H1 (cell line): ENCODE measurements at regions not wholly inside any gene's neighbourhood (a gene's known extent, or its start where the extent isn't known, plus 50 kb on each side); places are given as distances from the start of the nearest gene placed in this dataset.

Source experiments
- CBX5 ChIP-seq: fragments of 300-800, 300-1000 bp; sonication (generic); IDR thresholded peaks from 2 replicates; pipeline ENCODE4 v1.7.1; 2016; ENCODE audit warnings: antibody characterized with exemption, low read length, low read depth
- POLR2A ChIP-seq, 2 experiments: IDR thresholded peaks; 1 replicate in 1 of 2; 2 replicates in 1 of 2; pipeline ENCODE4 v1.6.1; 2011; ENCODE audit warnings: low read depth in 2 of 2, low read length in 2 of 2, mild to moderate bottlenecking in 2 of 2; ENCODE audit errors: control extremely low read depth in 1 of 2
- RBBP5 ChIP-seq: IDR thresholded peaks from 2 replicates; pipeline ENCODE4 v1.7.1; 2012; ENCODE audit warnings: low read depth, mild to moderate bottlenecking, inconsistent platforms, low read length, moderate library complexity, borderline replicate concordance
- RFX5 ChIP-seq: IDR thresholded peaks from 2 replicates; pipeline ENCODE4 v1.6.1; 2011; ENCODE audit warnings: low read depth, low read length, improper control_type of control experiment, borderline replicate concordance
- TCF12 ChIP-seq: IDR thresholded peaks from 2 replicates; pipeline ENCODE4 v1.6.1; 2011; ENCODE audit warnings: low read depth, mild to moderate bottlenecking, low read length

DNA sequence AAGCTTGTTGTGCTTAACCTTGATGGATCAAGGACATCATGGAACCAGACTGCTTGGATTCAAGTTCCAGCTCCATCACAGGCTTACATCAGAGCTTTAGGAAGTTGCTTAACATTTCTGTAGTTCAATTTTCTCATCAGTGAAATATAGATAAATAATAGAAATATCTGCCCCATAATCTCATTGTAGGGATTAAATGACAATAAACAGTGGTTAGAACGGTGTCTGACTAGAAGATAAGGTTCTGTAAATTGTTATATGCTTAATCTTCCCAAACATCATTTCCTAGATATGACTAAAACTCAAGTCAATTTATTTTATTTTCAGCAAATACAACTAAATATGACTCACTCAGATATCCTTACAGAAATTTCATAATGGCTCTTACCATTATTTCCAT lies 83.5 kb downstream of the SLITRK1 start (continued):
- no peak for TF ChIP-seq TCF12
- TF ChIP-seq RBBP5: no peak
- no peak for TF ChIP-seq CBX5
- no peak for TF ChIP-seq RFX5
- TF ChIP-seq POLR2A (IDR thresholded peaks at IDR 0.05; ENCODE audit: control extremely low read depth in 1 of 2, low read depth in 2 of 2, low read length in 2 of 2): no peak
